ENCODE measurements at regions not wholly inside any gene's neighbourhood (a gene's known extent, or its start where the extent isn't known, plus 50 kb on each side); places are given as distances from the start of the nearest gene placed in this dataset.
"Not testable (repeated sequence)": the region's sequence is repeated elsewhere in the genome, so short reads cannot be mapped to it uniquely, and the experiment has no call there.

DNA sequence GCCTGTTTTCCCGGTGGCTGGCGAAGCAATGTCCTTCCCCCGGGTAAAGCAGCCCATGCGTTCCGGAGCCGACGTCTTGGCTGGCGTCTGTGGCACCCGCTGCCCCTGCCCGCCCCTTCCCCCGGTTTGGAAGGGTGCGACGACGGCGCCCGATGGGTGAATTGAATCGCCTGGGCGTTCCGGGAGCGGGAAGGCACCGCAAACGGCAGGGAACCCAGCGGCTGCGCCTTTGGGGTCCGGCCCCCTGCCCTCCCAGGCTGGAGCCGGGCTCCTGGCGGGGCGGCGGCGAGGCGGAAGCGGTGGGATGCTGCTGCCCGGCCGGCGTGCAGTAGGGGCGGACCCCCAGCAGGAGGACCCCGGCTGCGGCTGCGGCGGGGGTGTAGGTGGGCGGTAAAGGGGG is 123.6 kb upstream of the RHOU start:
- not testable (repeated sequence) for DNase-seq

DNA sequence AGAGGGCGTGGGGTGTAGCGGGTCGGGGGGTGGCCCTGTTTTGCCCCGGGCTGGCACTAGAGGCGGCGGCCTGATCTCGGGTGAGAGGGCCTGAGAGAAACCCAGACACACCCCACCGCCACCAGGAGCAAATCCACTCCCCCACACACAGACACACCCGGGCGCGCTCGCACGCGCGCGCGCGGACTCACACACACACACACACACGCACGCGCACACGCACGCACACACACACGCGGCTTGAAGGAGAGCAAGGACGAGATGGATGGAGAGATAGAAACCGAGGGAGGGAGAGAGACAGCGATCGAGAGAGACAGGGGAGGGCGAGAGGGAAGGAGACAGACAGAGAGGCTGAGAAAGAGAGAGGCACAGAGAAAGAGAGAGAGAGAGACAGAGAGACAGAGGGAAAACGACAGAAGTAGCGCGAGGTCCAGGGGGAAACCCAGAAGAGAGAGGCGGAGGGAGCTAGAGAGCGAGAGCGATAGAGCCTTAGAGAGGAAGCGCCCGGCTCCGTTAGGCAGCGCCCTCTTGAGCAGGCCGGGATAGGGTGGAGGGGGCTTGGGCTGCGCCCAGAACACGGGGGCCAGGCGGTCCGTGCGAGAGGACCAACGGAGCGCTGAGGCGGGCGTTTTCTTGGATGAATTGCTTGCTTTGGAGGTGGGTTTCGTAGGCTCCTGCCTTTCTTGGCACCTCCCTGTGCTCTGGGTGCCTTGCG is 113.1 kb upstream of the RHOU start:
- not testable (repeated sequence) for DNase-seq

DNA sequence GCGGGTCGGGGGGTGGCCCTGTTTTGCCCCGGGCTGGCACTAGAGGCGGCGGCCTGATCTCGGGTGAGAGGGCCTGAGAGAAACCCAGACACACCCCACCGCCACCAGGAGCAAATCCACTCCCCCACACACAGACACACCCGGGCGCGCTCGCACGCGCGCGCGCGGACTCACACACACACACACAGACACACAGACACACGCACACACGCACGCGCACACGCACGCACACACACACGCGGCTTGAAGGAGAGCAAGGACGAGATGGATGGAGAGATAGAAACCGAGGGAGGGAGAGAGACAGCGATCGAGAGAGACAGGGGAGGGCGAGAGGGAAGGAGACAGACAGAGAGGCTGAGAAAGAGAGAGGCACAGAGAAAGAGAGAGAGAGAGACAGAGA is 108.8 kb upstream of the RHOU start:
- not testable (repeated sequence) for DNase-seq

DNA sequence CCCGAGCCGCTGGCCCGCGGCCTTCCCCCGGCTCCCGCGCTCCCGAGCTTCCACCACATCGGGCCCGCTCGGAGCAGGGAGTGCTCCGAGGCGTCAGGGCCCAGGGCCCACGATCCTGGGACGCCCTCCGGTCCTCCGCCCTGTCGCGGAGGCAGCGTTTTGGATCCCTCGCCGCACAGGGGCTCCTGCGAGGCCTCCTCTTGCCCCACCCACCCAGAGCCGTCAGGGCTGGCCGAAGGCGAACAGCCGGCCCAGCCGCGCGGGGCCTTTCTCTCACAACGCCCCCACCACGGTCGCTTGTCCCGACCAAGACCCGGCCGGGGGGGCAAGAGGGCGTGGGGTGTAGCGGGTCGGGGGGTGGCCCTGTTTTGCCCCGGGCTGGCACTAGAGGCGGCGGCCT is 102.4 kb upstream of the RHOU start:
- not testable (repeated sequence) for DNase-seq

DNA sequence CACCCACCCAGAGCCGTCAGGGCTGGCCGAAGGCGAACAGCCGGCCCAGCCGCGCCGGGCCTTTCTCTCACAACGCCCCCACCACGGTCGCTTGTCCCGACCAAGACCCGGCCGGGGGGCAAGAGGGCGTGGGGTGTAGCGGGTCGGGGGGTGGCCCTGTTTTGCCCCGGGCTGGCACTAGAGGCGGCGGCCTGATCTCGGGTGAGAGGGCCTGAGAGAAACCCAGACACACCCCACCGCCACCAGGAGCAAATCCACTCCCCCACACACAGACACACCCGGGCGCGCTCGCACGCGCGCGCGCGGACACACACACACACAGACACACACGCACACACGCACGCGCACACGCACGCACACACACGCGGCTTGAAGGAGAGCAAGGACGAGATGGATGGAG is 100.0 kb upstream of the RHOU start:
- DNase-seq: not testable (repeated sequence)

DNA sequence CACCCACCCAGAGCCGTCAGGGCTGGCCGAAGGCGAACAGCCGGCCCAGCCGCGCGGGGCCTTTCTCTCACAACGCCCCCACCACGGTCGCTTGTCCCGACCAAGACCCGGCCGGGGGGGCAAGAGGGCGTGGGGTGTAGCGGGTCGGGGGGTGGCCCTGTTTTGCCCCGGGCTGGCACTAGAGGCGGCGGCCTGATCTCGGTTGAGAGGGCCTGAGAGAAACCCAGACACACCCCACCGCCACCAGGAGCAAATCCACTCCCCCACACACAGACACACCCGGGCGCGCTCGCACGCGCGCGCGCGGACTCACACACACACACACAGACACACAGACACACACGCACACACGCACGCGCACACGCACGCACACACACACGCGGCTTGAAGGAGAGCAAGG is 97.8 kb upstream of the RHOU start:
- not testable (repeated sequence) for DNase-seq

DNA sequence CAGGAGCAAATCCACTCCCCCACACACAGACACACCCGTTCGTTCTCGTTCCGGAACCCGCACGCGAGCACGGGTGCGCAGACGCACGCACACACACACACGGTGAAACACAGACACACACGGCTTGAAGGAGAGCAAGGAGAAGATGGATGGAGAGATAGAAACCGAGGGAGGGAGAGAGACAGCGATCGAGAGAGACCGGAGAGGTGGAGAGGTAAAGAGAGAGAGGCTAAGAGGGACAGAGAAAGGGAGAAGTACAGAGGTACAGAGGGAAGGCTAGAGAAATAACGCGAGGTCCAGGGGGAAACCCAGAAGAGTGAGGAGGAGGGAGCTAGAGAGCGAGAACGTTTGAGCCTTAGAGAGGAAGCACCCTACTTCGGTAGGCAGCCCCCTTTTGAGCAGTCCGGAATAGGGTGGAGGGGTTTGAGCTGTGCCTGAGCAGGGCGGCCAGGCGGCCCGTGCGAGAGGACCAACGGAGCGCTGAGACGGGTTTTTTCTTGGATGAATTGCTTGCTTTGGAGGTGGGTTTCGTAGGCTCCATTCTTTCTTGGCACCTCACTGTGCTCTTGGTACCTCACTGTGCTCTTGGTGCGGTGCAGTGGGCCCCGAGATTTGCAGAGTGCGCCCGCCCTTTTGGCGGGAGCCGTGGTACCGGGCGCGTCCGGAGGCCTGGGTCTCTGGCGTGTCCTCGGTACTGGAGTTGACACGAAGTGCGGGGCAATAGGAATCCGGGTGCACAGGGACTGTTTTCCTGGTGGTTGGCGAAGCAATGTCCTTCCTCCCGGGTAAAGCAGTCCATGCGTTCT is 88.4 kb upstream of the RHOU start:
- DNase-seq: no peak

DNA sequence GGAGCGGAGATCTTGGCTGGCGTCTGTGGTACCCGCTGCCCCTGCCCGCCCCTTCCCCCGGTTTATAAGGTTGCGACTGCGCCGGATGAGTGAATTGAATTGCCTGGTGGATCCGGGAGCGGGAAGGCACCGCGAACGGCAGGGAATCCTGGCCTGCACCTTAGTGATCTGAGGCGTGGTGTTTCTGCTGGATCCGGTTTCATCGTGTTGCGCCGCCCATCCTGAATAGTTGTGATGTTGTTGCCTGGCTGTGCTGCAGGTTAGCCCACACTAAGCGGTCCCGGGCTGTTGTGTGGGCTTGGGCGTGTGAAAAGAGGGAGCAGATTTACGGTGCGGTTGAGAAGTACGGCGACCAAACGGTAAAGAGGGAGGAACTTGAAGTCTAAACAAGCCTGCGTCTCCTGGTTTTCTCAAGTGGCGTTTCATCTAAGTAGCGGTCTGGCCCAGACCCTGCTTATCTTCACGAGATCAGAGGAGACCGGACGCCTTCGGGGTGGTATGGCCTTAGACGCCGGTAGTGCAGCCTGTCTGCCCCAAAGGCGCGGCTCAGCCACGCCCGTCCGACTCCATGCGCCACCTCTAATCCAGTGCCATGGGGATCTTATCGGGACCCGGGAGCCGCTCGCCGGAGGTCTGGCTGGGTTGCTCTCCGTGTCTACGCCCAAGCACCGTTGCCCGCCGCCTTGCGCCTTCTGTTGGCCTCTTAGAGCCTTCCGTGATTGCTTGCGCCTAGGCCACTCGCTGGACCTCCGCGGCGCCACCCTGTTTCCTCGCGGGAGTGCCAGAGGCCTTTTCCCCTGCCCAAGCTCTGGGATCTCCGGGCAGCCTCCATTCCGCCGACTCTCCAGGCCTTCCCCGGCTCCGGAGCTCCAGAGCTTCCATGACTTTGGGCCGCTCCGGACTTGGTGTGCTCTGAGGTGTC is 87.5 kb upstream of the RHOU start:
- DNase-seq: no peak

DNA sequence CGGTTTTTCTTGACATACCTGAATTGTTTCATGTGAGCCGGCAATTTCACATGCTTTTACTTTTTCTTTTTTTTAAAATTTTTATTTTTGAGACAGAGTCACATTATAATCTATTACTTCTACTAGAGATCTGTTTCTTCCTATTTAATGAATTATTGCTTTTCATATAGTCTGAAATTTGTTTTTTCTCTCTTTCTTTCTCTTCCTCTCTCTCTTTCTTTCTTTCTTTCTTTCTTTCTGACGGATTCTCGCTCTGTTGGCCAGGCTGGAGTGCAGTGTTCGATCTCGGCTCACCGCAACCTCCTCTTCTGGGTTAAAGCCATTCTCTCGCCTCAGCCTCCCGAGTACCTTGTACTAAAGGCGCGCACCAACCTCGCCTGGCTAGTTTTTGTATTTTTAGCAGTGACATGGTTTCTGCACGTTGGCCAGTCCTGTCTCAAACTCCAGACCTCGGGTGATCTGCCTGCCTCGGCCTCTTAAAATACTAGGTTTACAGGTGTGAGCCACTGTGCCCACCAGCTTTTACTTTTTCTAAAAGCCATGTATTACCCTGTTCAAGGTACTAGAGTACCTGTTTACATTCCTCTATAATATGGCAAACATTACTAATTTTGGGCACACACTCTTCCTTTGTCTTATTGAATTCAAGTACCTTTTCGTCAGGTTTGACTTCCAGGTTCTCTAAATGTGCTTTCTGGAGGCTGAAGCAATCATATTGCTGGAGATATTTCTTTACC is 86.5 kb upstream of the RHOU start:
- DNase-seq: no peak

DNA sequence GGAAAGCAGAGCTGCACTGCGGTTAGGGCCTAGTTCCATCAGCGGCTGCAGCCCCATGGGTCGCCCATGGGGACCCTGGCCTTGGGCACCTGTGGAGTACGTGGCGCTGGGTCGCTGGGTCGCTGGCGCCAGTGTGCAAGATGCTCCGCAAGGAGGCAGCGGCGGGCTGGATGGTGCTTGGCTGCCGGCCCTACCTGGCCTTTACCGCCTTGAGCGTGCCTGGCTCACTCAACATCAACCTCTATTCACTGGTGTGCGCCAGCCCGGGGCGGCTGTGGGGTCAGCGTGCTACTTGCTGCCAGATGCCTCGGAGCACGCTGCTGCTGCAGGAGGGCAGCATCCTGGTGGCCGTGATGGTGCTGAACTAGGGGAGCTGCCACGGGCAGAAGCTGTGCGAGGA is 85.1 kb upstream of the RHOU start:
- no peak for DNase-seq

DNA sequence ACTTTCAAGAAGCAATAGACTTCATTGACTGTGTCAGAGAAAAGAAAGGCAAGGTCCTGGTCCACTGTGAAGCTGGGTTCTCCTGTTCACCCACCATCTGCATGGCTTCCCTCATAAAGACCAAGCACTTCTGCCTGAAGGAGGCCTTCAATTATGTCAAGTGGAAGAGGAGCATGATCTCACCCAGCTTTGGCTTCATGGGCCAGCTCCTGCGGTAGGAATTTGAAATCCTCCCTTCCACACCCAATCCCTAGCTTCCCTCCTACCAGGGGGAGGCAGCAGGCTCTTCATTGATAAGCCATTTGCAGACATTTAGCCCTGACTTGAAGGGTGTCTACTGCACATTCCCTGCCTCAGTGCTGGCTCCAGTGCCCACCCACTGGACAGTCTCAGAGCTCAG is 84.3 kb upstream of the RHOU start:
- DNase-seq: no peak

DNA sequence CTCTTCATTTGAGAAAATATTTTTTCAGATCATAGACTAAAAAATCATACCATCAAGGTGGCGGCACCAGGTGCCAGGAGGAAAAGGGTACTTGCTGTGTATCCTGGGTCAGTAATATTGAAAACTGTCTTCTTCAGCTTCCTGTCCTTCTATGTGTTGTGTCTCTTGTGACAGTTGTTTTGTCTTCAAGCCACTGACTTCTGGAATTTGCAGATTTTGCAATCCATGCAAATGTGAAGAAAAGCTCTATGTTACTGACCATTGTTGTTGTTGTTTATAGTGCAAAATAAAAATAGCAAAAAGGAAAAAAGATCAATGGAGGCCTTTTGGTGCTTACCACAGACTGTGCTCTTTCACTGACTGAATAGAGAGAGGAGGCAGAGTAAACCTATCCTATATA is 83.2 kb upstream of the RHOU start:
- no peak for DNase-seq

DNA sequence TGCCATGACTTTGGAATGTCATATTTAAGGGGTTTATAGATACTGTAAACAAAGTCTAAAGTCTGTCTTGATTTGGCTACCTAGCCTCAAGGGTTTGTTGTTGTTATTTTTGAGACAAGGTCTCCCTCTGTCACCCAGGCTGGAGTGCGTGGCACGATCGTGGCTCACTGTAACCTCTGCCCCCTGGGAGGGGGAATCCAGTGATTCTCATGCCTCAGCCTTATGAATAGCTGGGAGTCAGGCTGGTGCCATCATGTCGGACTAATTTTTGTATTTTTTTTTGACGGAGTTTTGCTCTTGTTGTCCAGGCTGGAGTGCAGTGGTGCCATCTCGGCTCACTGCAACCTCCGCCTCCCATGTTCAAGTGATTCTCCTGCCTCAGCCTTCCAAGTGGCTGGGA is 82.2 kb upstream of the RHOU start:
- not testable (repeated sequence) for DNase-seq

DNA sequence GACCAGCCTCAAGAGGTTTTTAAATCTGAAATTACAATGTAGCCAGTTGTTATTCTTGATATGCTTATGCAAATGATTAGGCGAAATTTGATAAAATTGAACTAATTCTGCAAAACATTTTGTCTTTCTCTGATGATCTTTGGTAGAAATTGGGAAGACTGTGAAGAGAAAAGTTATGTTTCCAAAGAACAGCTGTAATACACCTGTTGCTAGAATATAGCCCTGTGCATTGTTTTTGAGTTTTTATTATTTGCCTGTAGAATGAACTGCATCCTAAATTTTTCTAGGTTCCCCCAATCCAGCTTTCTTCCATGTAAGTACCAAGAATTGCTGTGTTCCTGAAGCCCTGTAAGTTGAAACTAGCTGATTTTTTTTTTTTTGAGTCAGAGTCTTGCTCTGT is 81.5 kb upstream of the RHOU start:
- no peak for DNase-seq

DNA sequence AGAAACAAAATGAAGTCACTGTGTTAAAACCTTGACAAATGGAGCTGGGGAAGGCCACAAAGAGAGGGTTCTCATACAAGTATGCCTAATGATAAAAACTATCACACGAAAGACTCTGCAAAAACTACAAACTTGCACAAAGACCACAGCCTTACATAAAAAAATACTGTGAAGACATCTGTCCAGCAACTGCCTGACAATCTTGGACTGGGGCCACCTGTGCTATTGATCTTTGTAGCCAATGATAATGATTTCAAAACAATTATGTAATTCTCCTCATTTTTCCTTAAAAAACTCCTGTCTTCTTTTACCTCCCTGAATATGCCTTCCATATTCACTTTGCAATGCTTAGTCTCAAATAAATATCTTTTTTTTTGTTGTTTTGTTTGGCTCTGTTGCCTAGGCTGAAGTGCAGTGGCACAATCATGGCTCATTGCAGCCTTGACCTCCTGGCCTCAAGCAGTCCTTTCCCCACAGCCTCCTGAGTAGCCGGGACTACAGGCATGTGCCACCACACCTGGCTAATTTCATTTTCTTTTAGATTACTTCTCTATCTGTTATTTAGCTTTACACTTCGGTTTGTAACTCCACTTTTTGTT is 79.4 kb upstream of the RHOU start:
- DNase-seq: no peak

DNA sequence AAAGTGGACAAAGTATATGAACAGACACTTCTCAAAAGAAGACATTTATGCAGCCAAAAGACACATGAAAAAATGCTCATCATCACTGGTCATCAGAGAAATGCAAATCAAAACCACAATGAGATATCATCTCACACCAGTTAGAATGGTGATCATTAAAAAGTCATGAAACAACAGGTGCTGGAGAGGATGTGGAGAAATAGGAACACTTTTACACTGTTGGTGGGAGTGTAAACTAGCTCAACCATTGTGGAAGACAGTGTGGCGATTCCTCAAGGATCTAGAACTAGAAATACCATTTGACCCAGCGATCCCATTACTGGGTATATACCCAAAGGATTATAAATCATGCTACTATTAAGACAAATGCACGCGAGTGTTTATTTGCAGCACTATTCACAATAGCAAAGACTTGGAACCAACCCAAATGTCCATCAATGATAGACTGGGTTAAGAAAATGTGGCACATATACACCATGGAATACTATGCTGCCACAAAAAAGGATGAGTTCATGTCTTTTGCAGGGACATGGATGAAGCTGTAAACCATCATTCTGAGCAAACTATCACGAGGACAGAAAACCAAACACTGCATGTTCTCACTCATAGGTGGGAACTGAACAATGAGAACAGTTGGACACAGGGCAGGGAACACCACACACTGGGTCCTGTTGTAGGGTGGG is 73.1 kb upstream of the RHOU start:
- DNase-seq: not testable (repeated sequence)

DNA sequence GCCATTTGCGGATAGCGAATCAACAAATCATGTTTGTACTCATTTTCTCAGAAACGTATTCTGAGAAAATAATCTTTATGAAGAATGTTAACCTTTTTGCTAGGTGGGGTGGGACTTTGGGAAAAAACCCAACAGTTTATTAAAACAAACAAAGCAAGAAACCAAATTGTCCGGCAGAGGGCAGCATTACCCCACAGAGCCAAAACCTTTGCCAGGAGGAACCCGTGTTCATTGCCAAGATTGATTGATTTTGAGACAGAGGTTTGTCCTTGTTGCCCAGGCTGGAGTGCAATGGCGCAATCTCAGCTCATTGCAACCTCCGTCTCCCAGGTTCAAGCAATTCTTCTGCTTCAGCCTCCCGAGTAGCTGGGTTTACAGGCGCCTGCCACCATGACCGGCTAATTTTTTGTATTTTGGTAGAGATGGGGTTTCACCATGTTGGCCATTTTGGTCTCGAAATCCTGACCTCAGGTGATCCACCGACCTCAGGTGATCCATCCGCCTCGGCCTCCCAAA is 70.8 kb upstream of the RHOU start:
- peak; percentile 53 for DNase-seq

DNA sequence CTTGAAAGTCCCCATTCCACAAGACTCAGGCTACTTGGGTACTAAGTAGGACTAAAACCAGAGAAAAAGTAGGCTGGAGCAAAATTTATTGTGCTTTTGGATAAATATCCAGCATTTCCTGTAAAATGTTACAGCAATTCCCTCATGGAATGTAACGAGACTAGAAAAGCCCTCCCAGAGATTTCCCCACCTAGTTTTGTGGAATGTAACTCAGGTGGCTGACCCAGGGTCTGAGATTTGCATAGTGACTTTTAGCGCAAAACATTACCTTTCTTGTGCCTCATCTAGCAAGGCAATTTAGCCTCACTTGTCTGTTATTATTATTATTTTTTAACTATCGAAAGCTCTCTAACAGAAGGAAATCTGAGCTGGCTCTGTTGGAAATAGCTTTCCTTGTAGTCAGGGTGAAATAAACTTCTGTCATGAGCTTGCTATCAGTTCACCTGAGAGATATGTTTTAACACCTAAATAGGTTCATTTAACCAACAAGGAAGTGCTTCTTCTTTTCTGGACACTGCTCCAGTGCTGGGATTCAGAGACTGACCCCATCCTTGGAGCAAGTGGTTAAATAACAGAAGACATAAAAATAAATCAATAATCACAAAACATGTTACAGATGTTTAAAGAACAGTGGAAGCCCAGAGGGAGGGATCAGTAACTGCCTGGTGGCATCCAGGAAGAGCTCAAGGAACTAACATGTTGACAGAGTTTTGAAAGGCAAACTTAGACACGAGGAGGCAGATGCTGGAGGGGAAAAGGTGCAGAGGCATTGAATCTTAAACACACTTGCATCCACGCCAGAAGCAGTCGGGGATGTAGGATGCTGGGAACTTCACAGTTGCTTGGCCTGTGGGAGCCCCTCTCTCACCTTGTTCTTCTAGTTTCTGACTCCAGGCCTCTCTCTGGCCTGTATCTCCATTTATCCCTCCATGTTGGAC is 68.3 kb upstream of the RHOU start:
- DNase-seq: no peak

DNA sequence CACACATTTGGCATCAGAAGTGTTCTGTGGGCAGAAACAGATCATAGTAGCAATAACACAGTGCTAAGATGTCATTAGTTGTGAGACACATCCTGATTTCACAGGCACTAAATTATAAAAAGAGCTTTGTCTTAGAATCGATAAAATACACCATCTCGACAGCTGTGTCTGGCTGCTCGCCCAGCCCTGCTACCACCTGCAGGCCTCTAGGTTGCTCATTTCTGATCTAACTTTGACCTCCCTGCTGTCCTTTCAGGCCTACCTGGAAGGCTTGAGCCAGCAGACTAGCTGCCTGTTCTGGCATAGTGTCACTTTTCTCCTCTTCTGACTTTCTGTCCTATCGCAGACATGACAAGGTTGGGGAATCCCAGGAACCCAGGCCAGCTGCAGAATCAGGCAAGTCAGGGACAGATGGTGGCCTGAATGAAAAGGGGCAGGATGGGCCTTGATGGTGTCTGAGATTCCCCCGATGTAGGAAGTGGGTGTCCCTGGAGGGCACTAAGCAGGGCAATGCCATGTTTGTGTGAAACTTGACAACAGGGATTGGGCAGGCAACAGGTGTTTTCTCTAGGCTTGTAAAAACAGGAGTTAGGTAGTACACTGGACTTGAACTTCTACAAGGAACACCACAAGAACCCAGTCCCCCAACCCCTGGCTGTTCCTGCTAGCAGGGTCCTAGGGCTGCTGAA is 66.6 kb upstream of the RHOU start:
- no peak for DNase-seq

DNA sequence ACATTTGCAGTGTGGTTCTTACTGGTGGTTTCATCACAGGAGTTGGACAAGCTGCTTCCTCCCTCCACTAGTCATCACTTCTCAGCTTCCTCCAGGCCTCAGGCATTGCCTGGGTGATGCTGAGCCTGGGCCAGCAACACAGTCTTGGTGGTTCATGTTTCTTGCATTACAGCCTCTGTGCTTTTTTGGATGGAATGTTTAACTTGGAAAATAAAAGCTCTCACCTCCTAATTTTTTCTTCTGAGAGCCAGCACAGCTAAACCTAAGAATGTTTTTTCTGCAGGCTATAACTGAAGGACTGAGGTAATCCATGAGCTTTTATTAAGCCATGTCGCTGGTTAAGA is 66.1 kb upstream of the RHOU start:
- DNase-seq: no peak

All from NCI-H2081 treated with DMSO at 0.1 percent for 48 hours (cell line).